Dedifferentiated amniotic fluid mesenchymal stem cell (primary cell): ENCODE measurements at regions not wholly inside any gene's neighbourhood (a gene's known extent, or its start where the extent isn't known, plus 50 kb on each side); places are given as distances from the start of the nearest gene placed in this dataset.
"Not testable (repeated sequence)": the region's sequence is repeated elsewhere in the genome, so short reads cannot be mapped to it uniquely, and the experiment has no call there.

Experiments used
- DNase-seq: peaks from one replicate; pipeline ENCODE4 v3.0.0-alpha.2; 2016; ENCODE audit errors: extremely low spot score

GRCh38 chr2:8424997-8425900, 256.6 kb upstream of the ID2 start:
- no peak for DNase-seq

- no peak for DNase-seq
These were observed 255.3 kb upstream of the ID2 start for GRCh38 chr2:8426550-8426949.

GRCh38 chr2:8427211-8427610, 254.6 kb upstream of the ID2 start:
- DNase-seq: no peak

- DNase-seq: no peak
These were observed 251.2 kb upstream of the ID2 start for GRCh38 chr2:8430628-8431027.

GRCh38 chr2:8431446-8432125, 250.3 kb upstream of the ID2 start:
- DNase-seq: no peak

- no peak for DNase-seq
These were observed 249.0 kb upstream of the ID2 start for GRCh38 chr2:8432706-8433336.

GRCh38 chr2:8433390-8433789, 248.5 kb upstream of the ID2 start:
- DNase-seq: no peak

- peak; percentile 44 for DNase-seq
These were observed 246.2 kb upstream of the ID2 start for GRCh38 chr2:8435608-8436007.

- no peak for DNase-seq
These were observed 245.3 kb upstream of the ID2 start for GRCh38 chr2:8436585-8436984.

GRCh38 chr2:8437228-8437948, 244.5 kb upstream of the ID2 start:
- DNase-seq: no peak

- no peak for DNase-seq
These were observed 243.9 kb upstream of the ID2 start for GRCh38 chr2:8437949-8438400.

GRCh38 chr2:8438476-8438875, 243.4 kb upstream of the ID2 start:
- no peak for DNase-seq

- no peak for DNase-seq
These were observed 242.9 kb upstream of the ID2 start for GRCh38 chr2:8438996-8439395.

- DNase-seq: no peak
These were observed 241.7 kb upstream of the ID2 start for GRCh38 chr2:8440029-8440778.

GRCh38 chr2:8441371-8441770, 240.5 kb upstream of the ID2 start:
- no peak for DNase-seq

GRCh38 chr2:8441986-8442385, 239.9 kb upstream of the ID2 start:
- no peak for DNase-seq

GRCh38 chr2:8442833-8443486, 238.9 kb upstream of the ID2 start:
- DNase-seq: no peak

- no peak for DNase-seq
These were observed 236.3 kb upstream of the ID2 start for GRCh38 chr2:8445580-8445979.

- not testable (repeated sequence) for DNase-seq
These were observed 235.1 kb upstream of the ID2 start for GRCh38 chr2:8446751-8447150.

GRCh38 chr2:8447610-8448221, 234.1 kb upstream of the ID2 start:
- DNase-seq: no peak
